ENCODE measurements at regions not wholly inside any gene's neighbourhood (a gene's known extent, or its start where the extent isn't known, plus 50 kb on each side); places are given as distances from the start of the nearest gene placed in this dataset.
A peak's percentile ranks its signal among the peaks of the same experiment; 100 is the strongest.

GRCh38 chr9:105147110-105147871, 97.2 kb upstream of the SLC44A1 start:
- no peak overlapping the region for H3K4me3 ChIP-seq (ENCODE audit: low read depth, low read length)
- TF ChIP-seq CTCF (conservative IDR thresholded peaks at IDR 0.05; ENCODE audit: low read depth, low read length): no peak
- DNase-seq (ENCODE audit: low read depth): no peak

- no peak overlapping the region for H3K4me3 ChIP-seq (ENCODE audit: low read depth, low read length)
Observed at GRCh38 chr9:105148328-105149006, 96.0 kb upstream of the SLC44A1 start.

GRCh38 chr9:105150991-105151685, 93.3 kb upstream of the SLC44A1 start:
- peak; percentile 79 for DNase-seq (ENCODE audit: low read depth)
- H3K4me3 ChIP-seq (ENCODE audit: low read depth, low read length): no peak overlapping the region
- no peak for TF ChIP-seq CTCF (conservative IDR thresholded peaks at IDR 0.05; ENCODE audit: low read depth, low read length)

More at GRCh38 chr9:105148328-105149006, 96.0 kb upstream of the SLC44A1 start:
- no peak for DNase-seq (ENCODE audit: low read depth)
- peak; percentile 23 for TF ChIP-seq CTCF (conservative IDR thresholded peaks at IDR 0.05; ENCODE audit: low read depth, low read length)

- no peak for TF ChIP-seq CTCF (conservative IDR thresholded peaks at IDR 0.05; ENCODE audit: low read depth, low read length)
- no peak for DNase-seq (ENCODE audit: low read depth)
- no peak overlapping the region for H3K4me3 ChIP-seq (ENCODE audit: low read depth, low read length)
Observed at GRCh38 chr9:105151686-105151995, 92.8 kb upstream of the SLC44A1 start.

- peak; percentile 20 for DNase-seq (ENCODE audit: low read depth)
- H3K4me3 ChIP-seq (ENCODE audit: low read depth, low read length): no peak overlapping the region
- no peak for TF ChIP-seq CTCF (conservative IDR thresholded peaks at IDR 0.05; ENCODE audit: low read depth, low read length)
Observed at GRCh38 chr9:105154723-105155191, 89.7 kb upstream of the SLC44A1 start.

GRCh38 chr9:105157171-105157583, 87.3 kb upstream of the SLC44A1 start:
- H3K4me3 ChIP-seq (ENCODE audit: low read depth, low read length): no peak overlapping the region
- no peak for DNase-seq (ENCODE audit: low read depth)
- TF ChIP-seq CTCF (conservative IDR thresholded peaks at IDR 0.05; ENCODE audit: low read depth, low read length): peak; percentile 54
